ENCODE measurements at regions not wholly inside any gene's neighbourhood (a gene's known extent, or its start where the extent isn't known, plus 50 kb on each side); places are given as distances from the start of the nearest gene placed in this dataset.
"Not testable (repeated sequence)": the region's sequence is repeated elsewhere in the genome, so short reads cannot be mapped to it uniquely, and the experiment has no call there.

- DNase-seq (ENCODE audit: low spot score): no peak
These were observed 1705.5 kb upstream of the PIK3C3 start for GRCh38 chr18:40249390-40250080.

GRCh38 chr18:40245612-40246011 lies 1709.4 kb upstream of the PIK3C3 start:
- DNase-seq (ENCODE audit: low spot score): not testable (repeated sequence)

GRCh38 chr18:40243607-40244006 lies 1711.4 kb upstream of the PIK3C3 start:
- no peak for DNase-seq (ENCODE audit: low spot score)

GRCh38 chr18:40235836-40236235 lies 1719.2 kb upstream of the PIK3C3 start:
- no peak for DNase-seq (ENCODE audit: low spot score)

GRCh38 chr18:40235323-40235722 lies 1719.7 kb upstream of the PIK3C3 start:
- DNase-seq (ENCODE audit: low spot score): no peak

- no peak for DNase-seq (ENCODE audit: low spot score)
These were observed 1721.0 kb upstream of the PIK3C3 start for GRCh38 chr18:40233931-40234616.

GRCh38 chr18:40222776-40223175 lies 1732.3 kb upstream of the PIK3C3 start:
- peak; percentile 2 for DNase-seq (ENCODE audit: low spot score)

- DNase-seq (ENCODE audit: low spot score): no peak
These were observed 1738.2 kb upstream of the PIK3C3 start for GRCh38 chr18:40216856-40217255.

- DNase-seq (ENCODE audit: low spot score): no peak
These were observed 1739.1 kb upstream of the PIK3C3 start for GRCh38 chr18:40215979-40216378.

- no peak for DNase-seq (ENCODE audit: low spot score)
These were observed 1744.3 kb upstream of the PIK3C3 start for GRCh38 chr18:40210696-40211095.

- DNase-seq (ENCODE audit: low spot score): no peak
These were observed 1746.1 kb upstream of the PIK3C3 start for GRCh38 chr18:40208958-40209357.

GRCh38 chr18:40197711-40198110 lies 1757.3 kb upstream of the PIK3C3 start:
- DNase-seq (ENCODE audit: low spot score): no peak

GRCh38 chr18:40186677-40187076 lies 1768.4 kb upstream of the PIK3C3 start:
- no peak for DNase-seq (ENCODE audit: low spot score)

- DNase-seq (ENCODE audit: low spot score): no peak
These were observed 1775.1 kb upstream of the PIK3C3 start for GRCh38 chr18:40179729-40180461.

GRCh38 chr18:40168026-40168425 lies 1787.0 kb upstream of the PIK3C3 start:
- no peak for DNase-seq (ENCODE audit: low spot score)

- no peak for DNase-seq (ENCODE audit: low spot score)
These were observed 1791.8 kb upstream of the PIK3C3 start for GRCh38 chr18:40163254-40163653.

GRCh38 chr18:40160361-40160760 lies 1794.7 kb upstream of the PIK3C3 start:
- DNase-seq (ENCODE audit: low spot score): no peak

- DNase-seq (ENCODE audit: low spot score): peak; percentile 20
These were observed 1795.7 kb upstream of the PIK3C3 start for GRCh38 chr18:40159141-40160017.

- no peak for DNase-seq (ENCODE audit: low spot score)
These were observed 1797.9 kb upstream of the PIK3C3 start for GRCh38 chr18:40157120-40157519.

- no peak for DNase-seq (ENCODE audit: low spot score)
These were observed 1802.2 kb upstream of the PIK3C3 start for GRCh38 chr18:40152859-40153258.

GRCh38 chr18:40148960-40149359 lies 1806.1 kb upstream of the PIK3C3 start:
- no peak for DNase-seq (ENCODE audit: low spot score)

- DNase-seq (ENCODE audit: low spot score): no peak
These were observed 1821.8 kb upstream of the PIK3C3 start for GRCh38 chr18:40133253-40133652.

All from AG08395 (cell line).